WERI-Rb-1 (cell line): ENCODE measurements at regions not wholly inside any gene's neighbourhood (a gene's known extent, or its start where the extent isn't known, plus 50 kb on each side); places are given as distances from the start of the nearest gene placed in this dataset.
A peak's percentile ranks its signal among the peaks of the same experiment; 100 is the strongest.

Experiments used
- DNase-seq: peaks from one replicate; pipeline ENCODE4 v3.0.0-alpha.2; 2020
- H3K27ac ChIP-seq: fragments of 250-450 bp; sonication (Bioruptor Pico); 2 replicates; pipeline ENCODE4 v1.5.1; 2020; ENCODE audit warnings: mild to moderate bottlenecking, moderate library complexity
- H3K27me3 ChIP-seq: fragments of 250-450 bp; sonication (Bioruptor Pico); 2 replicates; pipeline ENCODE4 v1.5.1; 2021; ENCODE audit warnings: mild to moderate bottlenecking, low read depth, moderate library complexity; ENCODE audit not compliant: insufficient read depth, severe bottlenecking
- H3K36me3 ChIP-seq: fragments of 250-450 bp; sonication (Bioruptor Pico); 2 replicates; pipeline ENCODE4 v1.5.1; 2020; ENCODE audit warnings: mild to moderate bottlenecking, moderate library complexity
- H3K4me3 ChIP-seq: 2 replicates; pipeline ENCODE4 v1.5.1; 2011; ENCODE audit warnings: low read depth, mild to moderate bottlenecking, control low read depth, low read length
- H3K9me3 ChIP-seq: fragments of 250-450 bp; sonication (Bioruptor Pico); 2 replicates; pipeline ENCODE4 v1.5.1; 2021; ENCODE audit warnings: mild to moderate bottlenecking, moderate library complexity; ENCODE audit not compliant: severe bottlenecking
- TF ChIP-seq, protein P1 (sequence below): IDR thresholded peaks from 2 replicates; pipeline ENCODE4 v1.5.1; 2011; ENCODE audit warnings: low read depth, mild to moderate bottlenecking, control low read depth, inconsistent platforms, low read length

DNA sequence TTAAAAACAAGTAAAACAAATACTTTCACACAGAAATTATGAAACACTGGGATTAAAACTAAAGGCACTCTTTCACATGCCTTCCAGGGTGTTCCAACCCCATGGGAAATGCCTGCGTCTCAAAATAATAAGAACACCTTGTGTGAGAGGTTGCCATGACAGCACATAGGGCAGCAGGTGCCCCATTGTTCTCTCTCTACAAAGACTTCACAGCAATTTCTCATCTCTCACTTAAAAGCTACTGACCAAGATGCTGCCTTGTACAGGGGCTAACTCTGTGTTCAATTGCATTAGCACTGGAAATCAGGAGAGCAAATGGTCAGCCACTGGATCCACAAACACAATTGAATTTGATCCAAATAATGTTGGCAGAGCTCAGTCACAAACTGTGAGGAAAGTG is 102.5 kb upstream of the GALNTL6 start:
- H3K27me3 ChIP-seq, result no peaks in the 10 kb centered on the region
- DNase-seq, result no peak
- TF ChIP-seq, protein P1, sequence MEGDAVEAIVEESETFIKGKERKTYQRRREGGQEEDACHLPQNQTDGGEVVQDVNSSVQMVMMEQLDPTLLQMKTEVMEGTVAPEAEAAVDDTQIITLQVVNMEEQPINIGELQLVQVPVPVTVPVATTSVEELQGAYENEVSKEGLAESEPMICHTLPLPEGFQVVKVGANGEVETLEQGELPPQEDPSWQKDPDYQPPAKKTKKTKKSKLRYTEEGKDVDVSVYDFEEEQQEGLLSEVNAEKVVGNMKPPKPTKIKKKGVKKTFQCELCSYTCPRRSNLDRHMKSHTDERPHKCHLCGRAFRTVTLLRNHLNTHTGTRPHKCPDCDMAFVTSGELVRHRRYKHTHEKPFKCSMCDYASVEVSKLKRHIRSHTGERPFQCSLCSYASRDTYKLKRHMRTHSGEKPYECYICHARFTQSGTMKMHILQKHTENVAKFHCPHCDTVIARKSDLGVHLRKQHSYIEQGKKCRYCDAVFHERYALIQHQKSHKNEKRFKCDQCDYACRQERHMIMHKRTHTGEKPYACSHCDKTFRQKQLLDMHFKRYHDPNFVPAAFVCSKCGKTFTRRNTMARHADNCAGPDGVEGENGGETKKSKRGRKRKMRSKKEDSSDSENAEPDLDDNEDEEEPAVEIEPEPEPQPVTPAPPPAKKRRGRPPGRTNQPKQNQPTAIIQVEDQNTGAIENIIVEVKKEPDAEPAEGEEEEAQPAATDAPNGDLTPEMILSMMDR, result no peak
- H3K4me3 ChIP-seq, result no peak overlapping the region
- H3K36me3 ChIP-seq, result no peaks in the 10 kb centered on the region
- H3K27ac ChIP-seq, result no peak overlapping the region
- peaks cover 3% of the 10 kb centered on the region for H3K9me3 ChIP-seq

DNA sequence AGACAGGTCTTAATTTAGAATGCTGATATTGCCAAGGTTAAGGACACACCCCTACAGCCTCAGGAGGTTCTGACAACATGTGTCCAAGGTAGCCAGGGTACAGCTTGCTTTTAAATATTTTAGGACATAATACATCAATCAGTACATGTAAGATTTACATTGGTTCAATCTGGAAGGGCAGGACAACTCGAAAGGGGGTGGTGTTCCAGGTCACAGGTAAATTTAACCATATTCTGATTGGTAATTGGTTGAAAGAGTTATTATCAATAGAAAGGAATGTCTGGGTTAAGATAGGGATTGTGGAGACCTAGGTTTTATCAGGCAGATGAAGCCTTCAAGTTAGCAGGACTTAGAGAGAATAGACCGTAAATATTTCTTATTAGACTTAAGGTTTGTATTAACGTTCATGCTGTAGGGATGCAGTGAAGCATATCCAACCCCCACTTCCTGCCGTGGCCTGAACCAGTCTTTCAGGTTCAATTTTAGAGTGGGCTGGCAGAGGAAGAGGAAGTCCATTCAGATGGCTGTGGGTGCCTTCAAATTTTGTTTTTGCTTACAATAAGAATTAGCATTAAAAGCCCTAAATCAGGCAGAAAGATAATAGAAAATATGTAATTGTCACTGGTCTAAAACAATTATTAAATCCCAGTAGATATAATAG is 136.5 kb upstream of the GALNTL6 start:
- no peaks in the 10 kb centered on the region for H3K9me3 ChIP-seq
- TF ChIP-seq, protein P1, result no peak
- H3K36me3 ChIP-seq, result no peaks in the 10 kb centered on the region
- H3K27ac ChIP-seq, result no peak overlapping the region
- no peak for DNase-seq
- H3K27me3 ChIP-seq, result no peaks in the 10 kb centered on the region
- H3K4me3 ChIP-seq, result no peak overlapping the region

DNA sequence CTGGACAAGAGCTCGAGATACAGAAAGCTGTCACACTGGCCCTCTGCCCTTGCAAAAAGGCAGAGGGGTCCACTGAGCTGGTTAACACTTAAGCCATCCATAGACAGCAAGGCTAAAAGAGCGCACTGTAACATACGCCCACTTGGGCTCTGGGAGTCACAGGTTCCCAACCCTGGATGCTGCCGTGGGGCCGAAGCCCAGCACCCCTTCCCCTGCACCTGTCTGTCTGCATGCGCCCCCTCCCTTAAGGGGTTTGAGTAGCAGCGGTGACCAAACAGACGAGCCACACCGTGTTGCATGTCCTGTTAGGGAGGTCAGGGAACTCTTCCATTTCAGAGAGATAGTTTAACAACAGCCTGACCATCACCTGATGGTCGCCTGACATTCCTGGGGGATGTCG is 138.4 kb upstream of the GALNTL6 start:
- H3K4me3 ChIP-seq, result no peak overlapping the region
- no peaks in the 10 kb centered on the region for H3K9me3 ChIP-seq
- no peaks in the 10 kb centered on the region for H3K36me3 ChIP-seq
- no peaks in the 10 kb centered on the region for H3K27me3 ChIP-seq
- TF ChIP-seq, protein P1, result no peak
- H3K27ac ChIP-seq, result no peak overlapping the region
- DNase-seq, result no peak

DNA sequence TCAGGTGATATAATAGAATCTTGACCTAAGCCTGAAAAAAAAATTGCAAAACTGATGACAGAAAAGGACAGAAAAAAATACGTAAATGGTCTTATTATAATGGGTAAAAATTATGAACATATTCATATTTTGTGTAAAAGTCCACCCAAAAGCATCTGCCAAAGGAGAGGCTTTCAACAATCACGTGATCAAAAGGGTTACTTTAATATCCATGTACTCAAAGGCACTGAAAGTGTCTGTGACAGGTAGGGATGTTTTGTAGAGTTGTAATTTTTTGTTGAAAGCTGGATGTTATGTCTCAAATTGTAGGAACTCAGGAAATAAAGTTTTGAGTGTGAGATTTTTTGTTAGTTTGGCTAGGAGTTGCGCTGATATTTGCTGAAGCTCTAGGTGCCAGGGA is 144.8 kb upstream of the GALNTL6 start:
- TF ChIP-seq, protein P1, result no peak
- H3K27me3 ChIP-seq, result no peaks in the 10 kb centered on the region

DNA sequence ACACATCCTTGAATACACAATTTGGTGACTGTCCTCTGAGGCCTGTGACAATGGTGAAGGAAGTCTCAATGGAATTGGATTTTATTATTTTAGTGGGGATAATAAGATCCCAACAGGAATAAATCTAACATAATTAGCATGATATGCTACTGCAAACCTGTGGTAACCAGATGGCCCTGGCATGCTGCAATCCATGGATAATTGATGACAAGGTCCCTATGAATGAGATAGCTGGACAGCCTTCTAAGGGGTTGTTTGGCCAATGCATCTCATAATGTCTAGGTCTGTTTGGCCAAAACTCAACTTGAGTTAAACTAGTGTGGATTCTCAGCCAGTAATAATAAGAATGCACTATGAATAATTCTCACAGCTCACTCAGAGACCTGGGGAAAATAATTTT is 145.3 kb upstream of the GALNTL6 start:
- Histone ChIP-seq H3K4me3 (no peak overlapping the region), H3K27ac (no peak overlapping the region), H3K27me3 (no peaks in the 10 kb centered on the region), H3K9me3 (no peaks in the 10 kb centered on the region), H3K36me3 (no peaks in the 10 kb centered on the region)
- TF ChIP-seq, protein P1, result no peak
- DNase-seq, result peak; percentile 33

More for the DNA sequence above, 144.8 kb upstream of the GALNTL6 start:
- Histone ChIP-seq H3K4me3 (no peak overlapping the region), H3K36me3 (no peaks in the 10 kb centered on the region), H3K27ac (no peak overlapping the region), H3K9me3 (no peaks in the 10 kb centered on the region)
- DNase-seq, result no peak

DNA sequence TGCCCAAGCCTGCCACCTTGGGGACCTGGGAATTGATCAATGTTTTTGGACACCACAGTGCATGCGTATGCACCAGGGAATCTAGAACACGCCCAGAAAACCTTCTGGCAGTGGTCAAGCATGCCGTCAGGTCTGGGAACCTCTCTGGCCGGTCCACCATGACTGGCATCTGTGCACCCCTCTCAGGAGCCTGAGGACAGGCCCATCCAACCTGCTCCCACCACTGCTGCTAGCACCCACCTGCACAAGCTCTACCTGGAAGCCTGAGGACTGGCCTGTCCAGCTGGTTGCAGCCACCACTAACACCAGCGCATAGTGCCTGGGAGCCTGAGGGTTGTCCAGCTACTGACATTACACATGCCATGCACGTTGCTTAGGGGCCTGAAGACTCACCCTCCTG is 162.1 kb upstream of the GALNTL6 start:
- no peaks in the 10 kb centered on the region for H3K9me3 ChIP-seq
- no peaks in the 10 kb centered on the region for H3K36me3 ChIP-seq
- H3K27me3 ChIP-seq, result no peaks in the 10 kb centered on the region
- H3K4me3 ChIP-seq, result no peak overlapping the region
- no peak for DNase-seq
- TF ChIP-seq, protein P1, result no peak
- no peak overlapping the region for H3K27ac ChIP-seq
